Panc1 (cell line): ENCODE measurements at regions not wholly inside any gene's neighbourhood (a gene's known extent, or its start where the extent isn't known, plus 50 kb on each side); places are given as distances from the start of the nearest gene placed in this dataset.

Experiments used
- ATAC-seq: fragments of 200-7000 bp; cut with Tn5 transposase; 2 replicates; pipeline ENCODE4 v1.9.1; 2020; ENCODE audit warnings: mild to moderate bottlenecking, moderate library complexity
- BruUV-seq: library from RNA; stranded (reverse); fragments of 400-500 nt; replicated peaks from 2 replicates; lab custom pipeline; 2021; lab: Mats Ljungman, UMichigan
- CTCF ChIA-PET: fragments of 300-600 bp; sonication (Branson Sonifier 250); formaldehyde crosslinking; loops from one replicate; lab custom pipeline; 2022; ENCODE audit warnings: antibody characterized with exemption; lab: Charles Lee
- POLR2A ChIA-PET: fragments of 300-600 bp; sonication (Branson Sonifier 250); formaldehyde crosslinking; loops from one replicate; lab custom pipeline; 2022; ENCODE audit warnings: antibody characterized with exemption; lab: Charles Lee
- DNase-seq: peaks from one replicate; pipeline ENCODE4 v3.0.0-alpha.2; 2010; ENCODE audit warnings: low read depth, low spot score
- H3K27ac ChIP-seq: 2 replicates; pipeline ENCODE4 v1.5.1; 2011; ENCODE audit warnings: mild to moderate bottlenecking, low read length, inconsistent platforms
- H3K27me3 ChIP-seq: fragments of 200-500 bp; sonication (Bioruptor generic); 2 replicates; pipeline ENCODE4 v1.6.0; 2014; ENCODE audit warnings: low read length, inconsistent platforms; ENCODE audit not compliant: control insufficient read depth, insufficient read depth
- H3K36me3 ChIP-seq: fragments of 200-500 bp; sonication (Bioruptor generic); 2 replicates; pipeline ENCODE4 v1.5.1; 2014; ENCODE audit warnings: inconsistent platforms, mild to moderate bottlenecking, low read length, moderate library complexity; ENCODE audit not compliant: control insufficient read depth, insufficient read depth
- H3K4me1 ChIP-seq: 2 replicates; pipeline ENCODE4 v1.5.1; 2011; ENCODE audit warnings: inconsistent platforms, mild to moderate bottlenecking, low read length, moderate library complexity; ENCODE audit not compliant: control insufficient read depth, insufficient read depth
- H3K4me3 ChIP-seq, 2 experiments: 2 replicates each; pipeline ENCODE4 v1.5.1; 2011 to 2012; ENCODE audit warnings: low read depth in 2 of 2, low read length in 2 of 2, mild to moderate bottlenecking in 2 of 2, inconsistent platforms in 1 of 2, moderate library complexity in 1 of 2
- H3K9me3 ChIP-seq: fragments of 200-500 bp; sonication (Bioruptor generic); 2 replicates; pipeline ENCODE4 v1.5.1; 2014; ENCODE audit warnings: low read depth, mild to moderate bottlenecking, inconsistent platforms, low read length, moderate library complexity; ENCODE audit not compliant: control insufficient read depth, insufficient read depth
- CTCF ChIP-seq: fragments of 450-650 bp; IDR thresholded peaks from 2 replicates; pipeline ENCODE4 v1.5.1; 2017; ENCODE audit warnings: mild to moderate bottlenecking
- POLR2AphosphoS5 ChIP-seq: IDR thresholded peaks from 2 replicates; pipeline ENCODE4 v1.6.1; 2012; ENCODE audit warnings: mild to moderate bottlenecking, low read depth, low read length, moderate library complexity
- REST ChIP-seq, 2 experiments: IDR thresholded peaks; 2 replicates each; pipeline ENCODE4 v1.6.1; 2011 to 2012; ENCODE audit warnings: low read depth in 2 of 2, control low read depth in 1 of 2, low read length in 1 of 2, mild to moderate bottlenecking in 1 of 2, moderate library complexity in 1 of 2; ENCODE audit not compliant: insufficient read depth in 1 of 2
- SIN3A ChIP-seq: IDR thresholded peaks from 2 replicates; pipeline ENCODE4 v1.6.1; 2012; ENCODE audit warnings: low read depth, mild to moderate bottlenecking, low read length, moderate library complexity, borderline replicate concordance; ENCODE audit not compliant: insufficient read depth
- TCF7L2 ChIP-seq: IDR thresholded peaks from 2 replicates; pipeline ENCODE4 v1.6.1; 2011; ENCODE audit warnings: mild to moderate bottlenecking, low read depth, low read length, inconsistent platforms
- in situ Hi-C: cut with HindIII; loops from 2 replicates; pipeline ENCODE4 v1.10.0; 2016; ENCODE audit warnings: low sequenced_read_pairs, low pct_unique_long_range_greater_than_20kb
- intact Hi-C: fragments of 100-400 bp; cut with micrococcal nuclease; formaldehyde crosslinking; loops from one replicate; pipeline ENCODE4 v1.10.0; 2022; ENCODE audit not compliant: unreplicated experiment

GRCh38 chr6:72457738-72458137, 164.1 kb upstream of the KCNQ5 start:
- in situ Hi-C loops (no loop called here), intact Hi-C loops (no loop called here)
- Histone ChIP-seq H3K27ac (no peak overlapping the region), H3K4me3 (no peak overlapping the region), H3K27me3 (no peaks in the 10 kb centered on the region), H3K36me3 (no peaks in the 10 kb centered on the region), H3K4me1 (no peaks in the 10 kb centered on the region), H3K9me3 (no peaks in the 10 kb centered on the region)
- CTCF ChIA-PET = no interaction called here
- ATAC-seq (no peak), DNase-seq (no peak)
- TF ChIP-seq POLR2AphosphoS5 = no peak
- no peak for TF ChIP-seq TCF7L2
- TF ChIP-seq CTCF = no peak
- no peak for TF ChIP-seq REST (IDR thresholded peaks at IDR 0.05; ENCODE audit: insufficient read depth in 1 of 2, low read depth in 2 of 2, low read length in 1 of 2)
- TF ChIP-seq SIN3A = no peak
- POLR2A ChIA-PET = no interaction called here
- no TSS peak for BruUV-seq

- DNase-seq = no peak
- Histone ChIP-seq H3K27me3 (no peaks in the 10 kb centered on the region), H3K36me3 (no peaks in the 10 kb centered on the region), H3K27ac (no peak overlapping the region), H3K9me3 (no peaks in the 10 kb centered on the region), H3K4me1 (no peaks in the 10 kb centered on the region), H3K4me3 (no peak overlapping the region)
- ChIA-PET POLR2A (no interaction called here), CTCF (no interaction called here)
- in situ Hi-C loops (no loop called here), intact Hi-C loops (no loop called here)
- no TSS peak for BruUV-seq
- no peak for TF ChIP-seq TCF7L2
- no peak for TF ChIP-seq SIN3A
- TF ChIP-seq CTCF = no peak
- TF ChIP-seq REST (IDR thresholded peaks at IDR 0.05; ENCODE audit: insufficient read depth in 1 of 2, low read depth in 2 of 2, low read length in 1 of 2) = no peak
- TF ChIP-seq POLR2AphosphoS5 = no peak
- ATAC-seq = no peak
These were observed 163.3 kb upstream of the KCNQ5 start for GRCh38 chr6:72458521-72458920.
